Naive thymus-derived CD8-positive, alpha-beta T cell (primary cell): ENCODE measurements at regions not wholly inside any gene's neighbourhood (a gene's known extent, or its start where the extent isn't known, plus 50 kb on each side); places are given as distances from the start of the nearest gene placed in this dataset.

Source experiments
- ATAC-seq, 2 donors: fragments of 150-1000 bp; cut with Tn5 transposase in 1 of 2; sonication (Bioruptor Pico), chemical (Tn5 transposase) in 1 of 2; 1 replicate in 1 of 2; 2 replicates in 1 of 2; pipeline ENCODE4 v1.10.0; 2021; ENCODE audit warnings: mild to moderate bottlenecking in 2 of 2, moderate library complexity in 2 of 2
- POLR2A ChIA-PET: fragments of 350-600 bp; sonication (Branson Sonifier 250); formaldehyde crosslinking; loops from one replicate; lab custom pipeline; 2021; ENCODE audit warnings: antibody characterized with exemption; lab: Charles Lee
- DNase-seq, 10 donors: peaks; one replicate each; pipeline versions ENCODE4 v3.0.0 to v3.0.0-alpha.2; 2020 to 2022
- H3K27ac Mint-ChIP-seq, 10 donors: one replicate each; pipeline ENCODE4 v1.8.0; 2020 to 2022; ENCODE audit warnings: mild to moderate bottlenecking in 10 of 10, mixed read lengths in 10 of 10, moderate library complexity in 4 of 10, inconsistent platforms in 1 of 10
- H3K27me3 Mint-ChIP-seq, 5 donors: one replicate each; pipeline ENCODE4 v1.8.0; 2021 to 2022; ENCODE audit warnings: mixed read lengths in 5 of 5
- H3K36me3 Mint-ChIP-seq, 3 donors: one replicate each; pipeline ENCODE4 v1.8.0; 2020 to 2022; ENCODE audit warnings: mixed read lengths in 3 of 3, mild to moderate bottlenecking in 2 of 3, inconsistent platforms in 1 of 3
- H3K4me1 Mint-ChIP-seq, 4 donors: one replicate each; pipeline ENCODE4 v1.8.0; 2021 to 2022; ENCODE audit warnings: mixed read lengths in 4 of 4
- H3K4me3 Mint-ChIP-seq, 10 donors: one replicate each; pipeline ENCODE4 v1.8.0; 2020 to 2022; ENCODE audit warnings: mild to moderate bottlenecking in 10 of 10, mixed read lengths in 10 of 10, moderate library complexity in 6 of 10, inconsistent platforms in 1 of 10
- H3K9me3 Mint-ChIP-seq, 9 donors: one replicate each; pipeline ENCODE4 v1.8.0; 2020 to 2022; ENCODE audit warnings: mixed read lengths in 9 of 9, mild to moderate bottlenecking in 3 of 9, inconsistent platforms in 1 of 9, moderate library complexity in 1 of 9

DNA sequence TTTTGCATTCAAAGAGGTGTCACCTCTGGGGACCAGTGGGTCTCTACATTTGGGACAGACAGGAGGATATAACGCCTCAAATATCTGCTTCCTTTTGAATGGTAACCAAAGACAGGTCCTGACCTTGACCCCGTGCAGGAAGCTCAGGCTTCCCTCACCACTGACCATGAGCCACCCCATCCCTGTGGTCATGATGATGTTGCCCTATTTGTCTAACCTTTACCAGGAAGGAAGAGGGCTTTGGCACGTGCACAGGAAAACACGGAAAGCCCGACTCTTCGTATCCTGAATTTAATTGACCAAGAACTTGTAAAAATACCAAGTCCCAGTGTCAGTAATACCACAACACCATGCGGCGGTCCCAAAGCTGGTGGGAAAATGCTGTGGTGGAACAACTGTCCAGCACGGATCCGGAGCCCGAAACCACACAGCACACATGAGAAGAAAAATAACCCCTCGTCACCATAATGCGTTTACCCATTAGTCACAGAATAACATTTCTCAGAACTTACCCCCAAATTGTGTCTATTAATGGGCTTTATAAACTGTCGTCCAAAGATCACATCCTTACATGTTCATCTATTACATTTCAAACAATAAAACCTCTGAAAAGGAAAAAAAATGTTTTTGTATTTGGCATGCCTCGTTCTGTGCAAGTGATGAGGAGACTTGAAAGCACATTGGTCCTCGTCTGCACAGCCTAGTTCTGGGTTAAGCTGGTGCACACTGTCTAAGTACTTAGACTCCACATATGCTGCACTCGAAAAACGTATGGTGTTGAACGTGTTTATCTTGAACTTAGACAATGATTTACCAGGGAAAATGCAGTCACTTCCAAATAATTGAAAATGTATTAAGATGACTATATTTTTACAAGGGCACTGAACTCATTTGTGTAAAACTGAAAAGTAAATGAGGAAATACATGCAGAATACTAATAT is 118.9 kb upstream of the IGF1R start:
- Mint-ChIP-seq H3K36me3 (no peaks in the 10 kb centered on the region), H3K27ac (no peak overlapping the region), H3K4me3 (no peak overlapping the region), H3K4me1 (no peaks in the 10 kb centered on the region), H3K9me3 (no peaks in the 10 kb centered on the region), H3K27me3 (peaks cover 16 to 30% (median 25%) of the 10 kb centered on the region in 5 donors)
- ATAC-seq, result no peak
- POLR2A ChIA-PET, result no interaction called here
- no peak for DNase-seq

DNA sequence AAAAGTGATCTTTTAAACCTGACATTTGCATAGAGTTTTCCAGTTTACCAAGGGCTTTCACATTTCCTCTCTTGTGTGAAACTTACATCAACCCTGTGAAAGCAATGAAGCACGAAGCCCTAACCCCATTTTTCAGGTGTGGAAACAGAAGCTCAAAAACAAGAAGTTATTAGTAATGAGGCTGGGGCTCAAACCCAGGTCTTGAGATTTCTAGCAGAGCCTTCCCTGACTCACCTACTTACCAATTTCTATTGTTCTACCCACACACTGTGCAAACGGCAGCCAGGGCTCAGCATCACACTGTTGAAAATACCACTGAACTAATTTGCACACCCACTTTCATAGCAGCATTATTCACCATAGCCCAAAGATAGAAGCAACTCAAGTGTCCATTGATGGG is 117.8 kb upstream of the IGF1R start:
- POLR2A ChIA-PET, result no interaction called here
- no peak overlapping the region for H3K27ac Mint-ChIP-seq

DNA sequence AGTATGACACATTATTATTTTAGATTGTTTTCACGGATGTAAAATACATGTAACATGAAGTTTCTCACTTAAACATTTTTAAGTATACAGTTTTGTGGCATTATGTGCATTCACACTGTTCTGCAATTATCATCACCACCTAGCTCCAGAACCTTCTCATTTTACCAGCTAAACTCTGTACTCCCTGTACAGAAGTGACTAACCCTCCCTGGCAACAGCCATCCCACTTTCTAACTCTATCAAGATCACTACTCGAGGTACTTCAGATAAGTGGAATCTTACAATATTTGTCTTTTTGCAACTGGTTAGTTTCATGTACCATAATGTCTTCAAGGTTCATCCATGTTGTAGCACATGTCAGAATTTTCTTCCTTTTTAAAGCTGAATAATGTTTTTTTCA is 116.3 kb upstream of the IGF1R start:
- no peak for DNase-seq
- no peaks in the 10 kb centered on the region for H3K9me3 Mint-ChIP-seq
- H3K36me3 Mint-ChIP-seq, result no peaks in the 10 kb centered on the region
- POLR2A ChIA-PET, result no interaction called here
- no peak overlapping the region for H3K27ac Mint-ChIP-seq
- H3K27me3 Mint-ChIP-seq, result peaks cover 21 to 40% (median 26%) of the 10 kb centered on the region in 5 donors
- H3K4me1 Mint-ChIP-seq, result no peaks in the 10 kb centered on the region
- H3K4me3 Mint-ChIP-seq, result no peak overlapping the region
- ATAC-seq, result no peak

More for the DNA sequence above, 117.8 kb upstream of the IGF1R start:
- H3K9me3 Mint-ChIP-seq, result no peaks in the 10 kb centered on the region
- ATAC-seq (no peak), DNase-seq (no peak)
- H3K36me3 Mint-ChIP-seq, result no peaks in the 10 kb centered on the region
- no peak overlapping the region for H3K4me3 Mint-ChIP-seq
- H3K4me1 Mint-ChIP-seq, result no peaks in the 10 kb centered on the region
- peaks cover 16 to 30% (median 26%) of the 10 kb centered on the region in 5 donors for H3K27me3 Mint-ChIP-seq

DNA sequence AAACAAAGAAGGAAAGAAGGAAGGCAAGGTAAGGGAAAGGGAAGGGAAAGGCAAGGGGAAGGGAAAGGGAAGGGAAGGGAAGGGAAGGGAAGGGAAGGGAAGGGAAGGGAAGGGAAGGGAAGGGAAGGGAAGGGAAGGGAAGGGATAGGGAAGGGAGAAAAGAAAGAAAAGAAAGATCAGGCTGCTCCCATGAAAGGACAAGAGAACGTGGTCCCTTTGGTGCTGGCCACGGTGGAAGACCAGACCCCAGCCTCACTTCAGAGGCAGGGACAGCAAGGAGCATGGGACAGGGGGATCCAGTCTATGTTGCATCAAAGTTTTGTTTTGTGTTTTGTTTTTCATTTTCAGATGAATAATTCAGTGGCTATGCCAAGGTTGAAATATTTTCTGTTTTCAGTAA is 111.4 kb upstream of the IGF1R start:
- H3K9me3 Mint-ChIP-seq, result no peaks in the 10 kb centered on the region
- H3K4me1 Mint-ChIP-seq, result no peaks in the 10 kb centered on the region
- POLR2A ChIA-PET, result no interaction called here
- DNase-seq, result no peak
- peaks cover 15 to 51% (median 28%) of the 10 kb centered on the region in 5 donors for H3K27me3 Mint-ChIP-seq
- no peak overlapping the region for H3K4me3 Mint-ChIP-seq
- no peak for ATAC-seq
- H3K36me3 Mint-ChIP-seq, result no peaks in the 10 kb centered on the region
- H3K27ac Mint-ChIP-seq, result no peak overlapping the region

DNA sequence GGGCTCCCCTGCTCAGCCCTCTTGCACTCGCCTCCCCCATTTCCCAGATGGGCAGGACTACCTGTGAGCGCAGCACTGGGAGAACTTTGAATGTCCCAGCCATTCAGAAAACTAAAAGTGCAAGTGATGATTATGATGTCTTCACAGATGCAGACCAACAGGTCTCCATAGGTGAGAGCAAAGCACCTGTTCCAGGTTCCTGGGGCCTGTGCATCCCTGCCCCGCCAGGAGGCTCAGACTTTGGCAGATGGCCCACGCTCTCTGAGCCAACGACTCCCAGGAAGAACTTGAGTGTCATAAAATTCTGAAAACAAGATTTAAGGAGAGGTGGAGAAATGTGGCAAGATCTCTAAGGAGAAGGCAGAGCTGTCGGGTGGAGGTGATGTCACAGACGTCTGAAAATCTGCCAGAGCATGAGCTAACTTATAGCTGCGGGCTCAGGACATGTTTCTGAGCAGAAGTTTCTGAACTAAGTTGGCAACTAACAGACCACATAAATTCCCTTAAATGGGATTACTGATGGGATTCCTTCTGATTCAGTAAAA is 110.8 kb upstream of the IGF1R start:
- no peak for DNase-seq
- Mint-ChIP-seq H3K9me3 (no peaks in the 10 kb centered on the region), H3K27me3 (peaks cover 15 to 57% (median 30%) of the 10 kb centered on the region in 5 donors), H3K4me1 (no peaks in the 10 kb centered on the region), H3K4me3 (no peak overlapping the region), H3K27ac (no peak overlapping the region), H3K36me3 (no peaks in the 10 kb centered on the region)
- POLR2A ChIA-PET, result no interaction called here
- ATAC-seq, result no peak

DNA sequence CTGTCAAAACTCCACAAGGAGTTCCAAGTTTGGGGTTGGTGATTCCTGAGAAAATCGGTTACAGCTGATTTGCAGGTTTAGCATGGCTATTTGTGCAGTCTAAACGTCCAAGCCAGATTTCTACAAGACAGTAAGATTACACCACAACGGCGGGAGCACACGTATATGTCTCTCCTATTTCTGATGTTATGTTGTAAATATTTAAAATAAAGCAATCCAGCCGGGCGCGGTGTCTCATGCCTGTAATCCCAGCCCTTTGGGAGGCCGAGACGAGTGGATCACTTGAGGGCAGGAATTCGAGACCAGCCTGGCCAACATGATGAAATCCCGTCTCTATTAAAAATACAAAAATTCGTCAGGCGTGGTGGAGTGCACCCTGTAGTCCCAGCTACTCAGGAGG is 106.8 kb upstream of the IGF1R start:
- ATAC-seq, result no peak
- POLR2A ChIA-PET, result no interaction called here
- no peak for DNase-seq
- H3K4me1 Mint-ChIP-seq, result no peaks in the 10 kb centered on the region
- H3K9me3 Mint-ChIP-seq, result no peaks in the 10 kb centered on the region
- H3K27me3 Mint-ChIP-seq, result peaks cover 18 to 67% (median 33%) of the 10 kb centered on the region in 5 donors
- peaks cover 0 to 2% (median 0%) of the 10 kb centered on the region in 3 donors for H3K36me3 Mint-ChIP-seq
- H3K27ac Mint-ChIP-seq, result no peak overlapping the region
- H3K4me3 Mint-ChIP-seq, result no peak overlapping the region

DNA sequence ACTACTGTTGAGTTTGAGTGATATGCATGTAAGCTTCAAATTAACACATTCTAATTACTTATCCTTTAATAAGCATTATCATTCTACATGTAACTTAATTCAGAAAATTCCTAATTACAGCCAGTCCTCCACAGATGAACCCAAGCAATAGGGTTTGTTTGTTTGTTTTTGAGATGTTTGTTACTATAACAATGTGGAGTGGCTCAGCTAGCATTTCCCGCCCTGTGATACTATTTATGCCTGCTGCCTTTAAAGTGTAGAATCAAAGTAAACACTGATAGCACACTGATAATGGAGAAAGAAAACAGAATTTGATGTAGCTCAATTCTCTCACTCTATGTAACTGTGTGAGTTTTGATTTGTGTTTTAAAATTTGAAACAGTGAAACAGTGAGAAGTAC is 105.1 kb upstream of the IGF1R start:
- Mint-ChIP-seq H3K9me3 (no peaks in the 10 kb centered on the region), H3K4me1 (peaks cover 7 to 13% (median 11%) of the 10 kb centered on the region in 4 donors), H3K27ac (no peak overlapping the region), H3K27me3 (peaks cover 25 to 70% (median 45%) of the 10 kb centered on the region in 5 donors), H3K4me3 (no peak overlapping the region), H3K36me3 (peaks cover 0 to 3% (median 0%) of the 10 kb centered on the region in 3 donors)
- DNase-seq (no peak), ATAC-seq (no peak)
- POLR2A ChIA-PET, result no interaction called here

DNA sequence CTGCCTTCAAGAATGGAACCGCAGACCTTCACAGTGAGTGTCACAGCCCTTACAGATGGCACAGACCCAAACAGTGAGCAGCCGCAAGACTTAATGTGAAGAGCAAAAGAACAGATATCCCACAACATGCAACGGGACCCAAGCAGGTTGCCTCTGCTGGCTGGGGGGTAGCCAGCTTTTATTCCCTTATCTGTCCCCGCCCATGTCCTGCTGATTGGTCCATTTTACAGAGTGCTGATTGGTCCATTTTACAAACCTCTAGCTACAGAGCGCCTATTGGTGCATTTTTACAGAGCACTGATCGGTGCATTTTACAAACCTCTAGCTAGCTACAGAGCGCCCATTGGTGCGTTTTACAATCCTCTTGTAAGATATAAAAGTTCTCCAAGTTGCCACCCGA is 102.0 kb upstream of the IGF1R start:
- peaks cover 23 to 57% (median 42%) of the 10 kb centered on the region in 5 donors for H3K27me3 Mint-ChIP-seq
- no peak for DNase-seq
- H3K4me3 Mint-ChIP-seq, result peak overlapping the region in 1 of 10 donors; percentile 21
- peaks cover 0 to 3% (median 0%) of the 10 kb centered on the region in 3 donors for H3K36me3 Mint-ChIP-seq
- no peak for ATAC-seq
- POLR2A ChIA-PET, result no interaction called here
- H3K4me1 Mint-ChIP-seq, result peaks cover 10 to 25% (median 17%) of the 10 kb centered on the region in 4 donors
- peaks cover 0 to 3% (median 0%) of the 10 kb centered on the region in 9 donors for H3K9me3 Mint-ChIP-seq
- H3K27ac Mint-ChIP-seq, result no peak overlapping the region

DNA sequence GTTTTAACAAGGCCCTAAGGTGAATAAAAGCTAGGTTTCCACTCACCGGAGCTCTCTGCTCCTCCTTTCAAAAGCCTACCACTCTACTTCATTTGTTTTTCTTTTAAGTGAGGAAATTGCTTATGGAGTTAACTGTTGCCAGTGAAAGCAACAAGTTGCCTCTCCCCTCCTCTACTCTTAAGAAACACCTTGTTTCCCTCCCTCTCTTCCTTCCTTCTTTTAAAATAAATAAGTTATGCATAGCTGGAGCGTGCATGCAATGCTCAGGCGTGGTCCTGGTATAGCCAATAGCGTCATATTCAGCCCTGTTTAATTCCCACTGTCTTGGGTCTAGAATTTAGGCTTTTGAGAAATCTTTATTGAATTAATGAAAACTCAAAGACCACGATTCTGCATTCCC is 101.1 kb upstream of the IGF1R start:
- POLR2A ChIA-PET, result no interaction called here
- ATAC-seq (no peak), DNase-seq (no peak)
- Mint-ChIP-seq H3K9me3 (peaks cover 0 to 3% (median 0%) of the 10 kb centered on the region in 9 donors), H3K4me3 (peak overlapping the region; percentile 80 to 95 (median 90)), H3K36me3 (peaks cover 0 to 3% (median 0%) of the 10 kb centered on the region in 3 donors), H3K4me1 (peaks cover 10 to 25% (median 17%) of the 10 kb centered on the region in 4 donors), H3K27me3 (peaks cover 23 to 49% (median 40%) of the 10 kb centered on the region in 5 donors), H3K27ac (no peak overlapping the region)

DNA sequence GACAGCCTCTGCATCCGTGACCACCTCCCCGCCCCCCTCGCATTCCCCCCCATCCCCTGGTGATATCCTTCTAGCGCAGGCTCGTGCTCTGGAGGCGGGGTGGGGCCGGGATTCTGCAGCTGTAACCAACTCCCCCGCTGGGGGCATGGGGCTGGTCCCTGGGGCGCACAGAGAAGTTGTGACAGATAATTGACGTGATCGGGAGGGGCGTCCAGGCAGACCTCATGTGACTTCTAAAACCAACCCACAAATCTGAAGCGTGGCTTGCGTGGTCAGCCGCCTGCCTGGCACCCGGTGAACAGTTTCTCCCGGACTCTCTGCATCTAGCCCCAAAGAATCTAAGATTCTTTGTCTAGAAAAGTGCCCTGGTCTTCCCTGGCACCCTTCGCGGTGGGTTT is 100.6 kb upstream of the IGF1R start:
- Mint-ChIP-seq H3K27ac (peak overlapping the region in 8 of 10 donors; percentile 11 to 94 (median 67)), H3K9me3 (peaks cover 0 to 3% (median 0%) of the 10 kb centered on the region in 9 donors), H3K36me3 (peaks cover 0 to 3% (median 0%) of the 10 kb centered on the region in 3 donors), H3K4me3 (peak overlapping the region; percentile 80 to 95 (median 90)), H3K4me1 (peaks cover 10 to 25% (median 17%) of the 10 kb centered on the region in 4 donors), H3K27me3 (peaks cover 23 to 49% (median 40%) of the 10 kb centered on the region in 5 donors)
- ATAC-seq (peak; percentile 50 to 56), DNase-seq (peak in 1 of 10 donors; percentile 3)
- POLR2A ChIA-PET, result interaction anchor here (0.9 kb wide), 1 partner anchor 52 kb away, joined by 3 read pairs; no protein-coding TSS in a partner anchor

DNA sequence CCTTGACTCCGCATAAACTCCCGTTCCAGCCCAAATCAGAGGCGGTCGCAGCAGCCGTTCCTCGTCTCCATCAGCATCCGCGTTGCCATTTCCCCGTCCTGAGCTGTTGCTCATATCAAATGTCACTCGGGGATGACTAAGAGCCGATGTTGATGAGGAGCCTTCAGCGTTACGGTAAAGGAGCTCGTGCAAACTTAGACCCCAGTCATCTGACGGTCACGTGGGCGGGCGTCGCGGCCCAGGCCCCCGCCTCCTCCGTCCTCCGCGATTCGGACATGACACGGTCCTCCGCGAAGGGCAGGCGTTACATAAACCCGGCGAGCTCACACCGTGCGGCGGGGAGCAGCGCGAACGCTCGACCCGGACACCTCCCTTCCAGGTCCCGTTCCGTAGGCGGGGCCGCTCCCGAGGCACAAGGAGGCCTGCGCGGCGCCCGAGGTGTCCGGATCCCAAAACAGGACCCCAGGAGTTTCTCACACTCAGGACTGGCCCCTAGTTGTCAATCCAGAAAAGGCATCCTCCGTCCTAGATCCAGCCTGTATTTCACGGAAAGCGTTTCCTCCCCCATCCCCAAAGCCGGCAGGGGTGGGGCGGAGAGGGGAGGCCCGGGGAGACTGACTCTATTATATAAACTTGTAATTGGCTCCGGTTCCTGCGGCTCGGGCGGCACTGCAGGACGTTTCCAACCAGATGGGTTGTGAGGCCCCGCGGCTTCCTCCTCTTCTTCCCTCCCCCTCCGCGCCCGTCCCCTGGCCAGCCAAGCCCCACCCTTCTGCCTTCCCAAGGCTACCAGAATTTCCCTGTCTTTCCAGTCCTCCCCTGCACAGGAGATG is 100.0 kb upstream of the IGF1R start:
- H3K4me1 Mint-ChIP-seq, result peaks cover 10 to 25% (median 17%) of the 10 kb centered on the region in 4 donors
- DNase-seq, result peak in 5 of 10 donors; percentile 6 to 26 (median 20)
- peaks cover 0 to 3% (median 0%) of the 10 kb centered on the region in 3 donors for H3K36me3 Mint-ChIP-seq
- peak overlapping the region; percentile 80 to 95 (median 90) for H3K4me3 Mint-ChIP-seq
- H3K27ac Mint-ChIP-seq, result peak overlapping the region in 8 of 10 donors; percentile 11 to 94 (median 67)
- peaks cover 0 to 3% (median 0%) of the 10 kb centered on the region in 9 donors for H3K9me3 Mint-ChIP-seq
- POLR2A ChIA-PET, result interaction anchor here (0.9 kb wide), 1 partner anchor 52 kb away, joined by 3 read pairs; no protein-coding TSS in a partner anchor
- peaks cover 24 to 49% (median 40%) of the 10 kb centered on the region in 5 donors for H3K27me3 Mint-ChIP-seq
- peak; percentile 59 to 78 for ATAC-seq

DNA sequence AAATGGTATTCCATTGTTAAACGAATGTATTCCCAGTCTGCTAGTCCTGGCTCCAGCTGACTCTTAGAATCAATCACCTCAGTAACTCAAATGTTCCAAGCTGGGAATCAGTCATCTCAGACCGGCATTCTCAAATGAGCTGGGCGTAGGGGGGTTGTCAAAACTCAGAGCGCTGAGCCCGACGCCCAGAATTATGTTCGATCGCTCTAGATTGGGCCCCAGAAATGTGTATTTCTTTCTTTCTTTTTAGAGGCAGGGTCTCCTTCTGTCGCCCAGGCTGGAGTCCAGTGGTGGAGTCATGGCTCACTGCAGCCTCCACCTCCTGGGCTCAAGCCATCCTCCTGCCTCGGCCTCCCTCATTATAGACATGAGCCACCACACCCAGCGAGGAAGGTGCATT is 99.3 kb upstream of the IGF1R start:
- no peak for DNase-seq
- Mint-ChIP-seq H3K27me3 (peaks cover 26 to 49% (median 40%) of the 10 kb centered on the region in 5 donors), H3K4me1 (peaks cover 10 to 25% (median 17%) of the 10 kb centered on the region in 4 donors), H3K27ac (peak overlapping the region in 6 of 10 donors; percentile 11 to 86 (median 69)), H3K36me3 (peaks cover 0 to 3% (median 0%) of the 10 kb centered on the region in 3 donors), H3K9me3 (peaks cover 0 to 3% (median 0%) of the 10 kb centered on the region in 9 donors), H3K4me3 (peak overlapping the region; percentile 76 to 95 (median 90))
- POLR2A ChIA-PET, result no interaction called here
- no peak for ATAC-seq
